Liver (tissue), 8 donors: ENCODE measurements at regions not wholly inside any gene's neighbourhood (a gene's known extent, or its start where the extent isn't known, plus 50 kb on each side); places are given as distances from the start of the nearest gene placed in this dataset.
"Not testable (repeated sequence)": the region's sequence is repeated elsewhere in the genome, so short reads cannot be mapped to it uniquely, and the experiment has no call there.

ENCODE experiments used
- DNase-seq: peaks from one replicate; pipeline ENCODE4 v3.0.0-alpha.2; 2017; ENCODE audit warnings: low spot score
- H3K27ac ChIP-seq, 2 donors: one replicate each; pipeline ENCODE4 v1.7.0; 2013; ENCODE audit warnings: inconsistent platforms in 2 of 2, low read length in 2 of 2, control low read depth in 1 of 2, low read depth in 1 of 2, mild to moderate bottlenecking in 1 of 2
- H3K27me3 ChIP-seq, 4 donors: one replicate each; pipeline versions ENCODE4 v1.6.1 to v1.7.0; 2013; ENCODE audit warnings: low read length in 3 of 4, inconsistent platforms in 1 of 4, mild to moderate bottlenecking in 1 of 4, moderate library complexity in 1 of 4; ENCODE audit not compliant: control insufficient read depth in 4 of 4, insufficient read depth in 4 of 4
- H3K36me3 ChIP-seq, 4 donors: one replicate each; pipeline versions ENCODE4 v1.6.1 to v1.7.0; 2013; ENCODE audit warnings: low read length in 3 of 4, mild to moderate bottlenecking in 3 of 4, low read depth in 1 of 4, moderate library complexity in 1 of 4; ENCODE audit not compliant: control insufficient read depth in 4 of 4, insufficient read depth in 3 of 4
- H3K4me1 ChIP-seq, 4 donors: one replicate each; pipeline versions ENCODE4 v1.6.1 to v1.7.0; 2013; ENCODE audit warnings: low read length in 3 of 4, mild to moderate bottlenecking in 3 of 4, moderate library complexity in 1 of 4; ENCODE audit not compliant: control insufficient read depth in 4 of 4, insufficient read depth in 4 of 4
- H3K4me3 ChIP-seq, 3 donors: one replicate each; pipeline versions ENCODE4 v1.6.1 to v1.7.0; 2013; ENCODE audit warnings: low read length in 3 of 3, control low read depth in 1 of 3, low read depth in 1 of 3, mild to moderate bottlenecking in 1 of 3
- H3K9ac ChIP-seq, 2 donors: one replicate each; pipeline ENCODE4 v1.7.0; 2013; ENCODE audit warnings: low read length in 2 of 2, mild to moderate bottlenecking in 2 of 2, moderate library complexity in 2 of 2, control low read depth in 1 of 2, low read depth in 1 of 2
- H3K9me3 ChIP-seq, 4 donors: one replicate each; pipeline versions ENCODE4 v1.6.1 to v1.7.0; 2013; ENCODE audit warnings: low read length in 3 of 4; ENCODE audit not compliant: control insufficient read depth in 4 of 4
- ATF3 ChIP-seq: IDR thresholded peaks from 2 replicates; pipeline ENCODE4 v1.6.1; 2016; ENCODE audit warnings: antibody characterized with exemption
- CTCF ChIP-seq: fragments of 150-350 bp; IDR thresholded peaks from 2 replicates; pipeline ENCODE4 v1.5.1; 2017; ENCODE audit warnings: improper control_type of control experiment, low read depth, low read length; ENCODE audit not compliant: missing input control
- FOXA2 ChIP-seq: IDR thresholded peaks from 2 replicates; pipeline ENCODE4 v1.6.1; 2016; ENCODE audit warnings: antibody characterized with exemption
- GABPA ChIP-seq, 2 donors: IDR thresholded peaks in 1 of 2; conservative IDR thresholded peaks in 1 of 2; 2 replicates each; pipeline ENCODE4 v1.6.1; 2016; ENCODE audit warnings: antibody characterized with exemption in 2 of 2, mild to moderate bottlenecking in 1 of 2, moderate library complexity in 1 of 2
- HNF4A ChIP-seq, 2 donors: conservative IDR thresholded peaks; 2 replicates each; pipeline ENCODE4 v1.6.1; 2016; ENCODE audit warnings: antibody characterized with exemption in 2 of 2, mild to moderate bottlenecking in 2 of 2
- JUND ChIP-seq, 2 donors: IDR thresholded peaks; 2 replicates each; pipeline ENCODE4 v1.6.1; 2016; ENCODE audit warnings: antibody characterized with exemption in 2 of 2
- MAX ChIP-seq: IDR thresholded peaks from 2 replicates; pipeline ENCODE4 v1.6.1; 2016; ENCODE audit warnings: antibody characterized with exemption
- NR2F2 ChIP-seq: IDR thresholded peaks from 2 replicates; pipeline ENCODE4 v1.6.1; 2016; ENCODE audit warnings: antibody characterized with exemption
- RAD21 ChIP-seq, 2 donors: IDR thresholded peaks; 2 replicates each; pipeline ENCODE4 v1.6.1; 2016; ENCODE audit warnings: antibody characterized with exemption in 2 of 2, mild to moderate bottlenecking in 2 of 2
- RXRA ChIP-seq, 2 donors: IDR thresholded peaks; 2 replicates each; pipeline ENCODE4 v1.6.1; 2017 to 2018; ENCODE audit warnings: antibody characterized with exemption in 2 of 2, mild to moderate bottlenecking in 1 of 2
- SP1 ChIP-seq: IDR thresholded peaks from 2 replicates; pipeline ENCODE4 v1.6.1; 2018; ENCODE audit warnings: antibody characterized with exemption, mild to moderate bottlenecking
- TAF1 ChIP-seq: conservative IDR thresholded peaks from 2 replicates; pipeline ENCODE4 v1.6.1; 2016; ENCODE audit warnings: antibody characterized with exemption, mild to moderate bottlenecking
- ZBTB33 ChIP-seq: IDR thresholded peaks from 2 replicates; pipeline ENCODE4 v1.6.1; 2016; ENCODE audit warnings: antibody characterized with exemption
- WGBS: extraction: QIAGEN DNeasy Blood & Tissue Kit; methylation state at CpG from one replicate; pipeline ENCODE4 v1.1.7; 2013; 5-methylcytosine and 5-hydroxymethylcytosine counted together
- TF ChIP-seq, protein P1 (sequence below): IDR thresholded peaks from 2 replicates; pipeline ENCODE4 v1.6.1; 2016; ENCODE audit warnings: antibody characterized with exemption, mild to moderate bottlenecking
- donor health status: healthy.
- donor health status: healthy.
- donor health status: healthy.
- donor health status: healthy.
- donor health status: healthy.

GRCh38 chr4:66946761-66947160, 598.5 kb downstream of the CENPC start:
- H3K36me3 ChIP-seq, result no peaks in the 10 kb centered on the region
- no peak overlapping the region for H3K27ac ChIP-seq
- no peak for TF ChIP-seq NR2F2
- no peak for TF ChIP-seq HNF4A (conservative IDR thresholded peaks at IDR 0.05)
- no peak for TF ChIP-seq ATF3
- H3K4me1 ChIP-seq, result no peaks in the 10 kb centered on the region
- DNase-seq, result no peak
- H3K4me3 ChIP-seq, result no peak overlapping the region
- H3K9me3 ChIP-seq, result no peaks in the 10 kb centered on the region
- 80% methylated on average over 1 of the region's 1 CpG for WGBS
- H3K9ac ChIP-seq, result no peak overlapping the region
- H3K27me3 ChIP-seq, result no peaks in the 10 kb centered on the region

DNA sequence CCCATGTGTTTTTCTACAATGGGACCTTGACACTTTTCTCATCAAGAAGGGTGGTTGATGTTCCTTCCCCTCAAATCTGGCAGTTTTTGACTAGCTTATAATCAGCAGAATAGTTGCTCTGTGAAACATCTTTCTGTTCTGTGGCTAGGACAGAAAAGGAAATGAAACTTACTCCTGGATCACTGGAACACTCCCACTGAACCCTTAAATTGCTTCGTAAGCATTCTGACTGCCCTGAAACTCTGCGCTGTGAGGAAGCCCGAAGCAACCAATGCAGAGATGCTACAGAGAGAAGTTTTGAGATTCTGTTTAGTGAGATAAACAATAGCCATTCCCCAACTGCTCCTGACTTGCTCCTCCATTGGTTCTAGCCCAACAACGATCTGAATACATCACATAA, 602.2 kb downstream of the CENPC start:
- Histone ChIP-seq H3K36me3 (no peaks in the 10 kb centered on the region), H3K27ac (no peak overlapping the region), H3K9ac (no peak overlapping the region), H3K4me1 (no peaks in the 10 kb centered on the region), H3K27me3 (no peaks in the 10 kb centered on the region), H3K4me3 (no peak overlapping the region), H3K9me3 (no peaks in the 10 kb centered on the region)
- WGBS, result 54% methylated on average over 4 of the region's 4 CpGs
- DNase-seq, result no peak
- no peak for TF ChIP-seq ZBTB33
- TF ChIP-seq FOXA2, result no peak
- TF ChIP-seq RAD21 (IDR thresholded peaks at IDR 0.05), result no peak
- no peak for TF ChIP-seq RXRA (IDR thresholded peaks at IDR 0.05)
- TF ChIP-seq SP1, result no peak
- no peak for TF ChIP-seq NR2F2
- no peak for TF ChIP-seq CTCF

GRCh38 chr4:66931981-66932380, 613.3 kb downstream of the CENPC start:
- not testable (repeated sequence) for H3K27ac ChIP-seq, H3K4me3 ChIP-seq, DNase-seq, H3K4me1 ChIP-seq, H3K9ac ChIP-seq, H3K27me3 ChIP-seq, H3K9me3 ChIP-seq, H3K36me3 ChIP-seq
- 83% methylated on average over 3 of the region's 3 CpGs for WGBS

DNA sequence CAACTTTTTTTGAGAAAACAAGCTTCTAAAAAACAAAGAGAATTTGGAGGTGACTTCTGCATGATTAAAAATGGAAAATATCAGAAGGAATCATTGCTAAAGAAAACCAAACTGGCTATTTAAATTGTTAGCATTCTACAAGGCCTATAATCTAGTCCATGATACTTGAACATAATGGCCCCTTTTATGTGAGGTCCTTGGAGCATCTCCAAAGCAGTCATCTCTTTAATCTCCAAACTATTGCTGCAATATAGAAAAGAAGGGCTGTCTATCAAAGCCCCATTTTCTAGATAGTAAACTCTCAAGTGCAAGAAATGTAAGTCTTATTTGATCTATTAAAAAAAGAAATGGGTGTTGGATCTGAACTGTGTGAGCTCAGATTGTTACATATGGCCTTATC, 615.1 kb downstream of the CENPC start:
- Histone ChIP-seq H3K36me3 (no peaks in the 10 kb centered on the region), H3K9me3 (no peaks in the 10 kb centered on the region), H3K9ac (no peak overlapping the region), H3K4me3 (no peak overlapping the region), H3K4me1 (no peaks in the 10 kb centered on the region), H3K27me3 (no peaks in the 10 kb centered on the region), H3K27ac (no peak overlapping the region)
- no peak for DNase-seq
- no peak for TF ChIP-seq JUND (IDR thresholded peaks at IDR 0.05)
- TF ChIP-seq MAX, result no peak
- TF ChIP-seq GABPA (IDR thresholded peaks at IDR 0.05 in 1 of 2, conservative IDR thresholded peaks at IDR 0.05 in 1 of 2), result no peak
- no peak for TF ChIP-seq TAF1
- TF ChIP-seq, protein P1, sequence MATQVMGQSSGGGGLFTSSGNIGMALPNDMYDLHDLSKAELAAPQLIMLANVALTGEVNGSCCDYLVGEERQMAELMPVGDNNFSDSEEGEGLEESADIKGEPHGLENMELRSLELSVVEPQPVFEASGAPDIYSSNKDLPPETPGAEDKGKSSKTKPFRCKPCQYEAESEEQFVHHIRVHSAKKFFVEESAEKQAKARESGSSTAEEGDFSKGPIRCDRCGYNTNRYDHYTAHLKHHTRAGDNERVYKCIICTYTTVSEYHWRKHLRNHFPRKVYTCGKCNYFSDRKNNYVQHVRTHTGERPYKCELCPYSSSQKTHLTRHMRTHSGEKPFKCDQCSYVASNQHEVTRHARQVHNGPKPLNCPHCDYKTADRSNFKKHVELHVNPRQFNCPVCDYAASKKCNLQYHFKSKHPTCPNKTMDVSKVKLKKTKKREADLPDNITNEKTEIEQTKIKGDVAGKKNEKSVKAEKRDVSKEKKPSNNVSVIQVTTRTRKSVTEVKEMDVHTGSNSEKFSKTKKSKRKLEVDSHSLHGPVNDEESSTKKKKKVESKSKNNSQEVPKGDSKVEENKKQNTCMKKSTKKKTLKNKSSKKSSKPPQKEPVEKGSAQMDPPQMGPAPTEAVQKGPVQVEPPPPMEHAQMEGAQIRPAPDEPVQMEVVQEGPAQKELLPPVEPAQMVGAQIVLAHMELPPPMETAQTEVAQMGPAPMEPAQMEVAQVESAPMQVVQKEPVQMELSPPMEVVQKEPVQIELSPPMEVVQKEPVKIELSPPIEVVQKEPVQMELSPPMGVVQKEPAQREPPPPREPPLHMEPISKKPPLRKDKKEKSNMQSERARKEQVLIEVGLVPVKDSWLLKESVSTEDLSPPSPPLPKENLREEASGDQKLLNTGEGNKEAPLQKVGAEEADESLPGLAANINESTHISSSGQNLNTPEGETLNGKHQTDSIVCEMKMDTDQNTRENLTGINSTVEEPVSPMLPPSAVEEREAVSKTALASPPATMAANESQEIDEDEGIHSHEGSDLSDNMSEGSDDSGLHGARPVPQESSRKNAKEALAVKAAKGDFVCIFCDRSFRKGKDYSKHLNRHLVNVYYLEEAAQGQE, result no peak
- TF ChIP-seq RAD21 (IDR thresholded peaks at IDR 0.05), result no peak
- no peak for TF ChIP-seq ATF3
- TF ChIP-seq ZBTB33, result no peak
